Tibial artery (tissue), 4 donors: ENCODE measurements at regions not wholly inside any gene's neighbourhood (a gene's known extent, or its start where the extent isn't known, plus 50 kb on each side); places are given as distances from the start of the nearest gene placed in this dataset.

ENCODE experiments used
- DNase-seq, 2 donors: peaks; one replicate each; pipeline ENCODE4 v3.0.0-alpha.2; 2019
- H3K27ac ChIP-seq, 2 donors: fragments of 200-600 bp; sonication (generic) in 1 of 2; 1 replicate in 1 of 2; 2 replicates in 1 of 2; pipeline ENCODE4 v1.5.1; 2018 to 2019; ENCODE audit warnings: mild to moderate bottlenecking in 1 of 2
- H3K27me3 ChIP-seq, 2 donors: fragments of 200-600 bp; sonication (generic) in 1 of 2; one replicate each; pipeline versions ENCODE4 v1.5.1 to v1.6.0; 2016 to 2019
- H3K36me3 ChIP-seq, 3 donors: fragments of 200-600 bp; sonication (generic) in 2 of 3; one replicate each; pipeline ENCODE4 v1.5.1; 2016 to 2019; ENCODE audit warnings: mild to moderate bottlenecking in 2 of 3
- H3K4me1 ChIP-seq, 4 donors: fragments of 200-600 bp; sonication (generic) in 2 of 4; 1 replicate in 3 of 4; 2 replicates in 1 of 4; pipeline ENCODE4 v1.5.1; 2016 to 2019
- H3K4me3 ChIP-seq, 2 donors: fragments of 200-600 bp; sonication (generic) in 1 of 2; 1 replicate in 1 of 2; 2 replicates in 1 of 2; pipeline ENCODE4 v1.5.1; 2018 to 2019; ENCODE audit warnings: mild to moderate bottlenecking in 2 of 2
- H3K9me3 ChIP-seq, 3 donors: fragments of 200-600 bp; sonication (generic) in 1 of 3; one replicate each; pipeline ENCODE4 v1.5.1; 2016 to 2019
- intact Hi-C: fragments of 100-400 bp; cut with DNase I; formaldehyde crosslinking; loops from one replicate; pipeline ENCODE4 v1.15.0; 2023; ENCODE audit warnings: low total_unique reads
- TF ChIP-seq, protein P1 (sequence below), 2 experiments: fragments of 200-600 bp in 1 of 2; fragments of 450-650 bp in 1 of 2; IDR thresholded peaks; one replicate each; pipeline ENCODE4 v1.5.1; 2017 to 2019; ENCODE audit warnings: antibody characterized with exemption in 2 of 2, mild to moderate bottlenecking in 1 of 2, moderate library complexity in 1 of 2

DNA sequence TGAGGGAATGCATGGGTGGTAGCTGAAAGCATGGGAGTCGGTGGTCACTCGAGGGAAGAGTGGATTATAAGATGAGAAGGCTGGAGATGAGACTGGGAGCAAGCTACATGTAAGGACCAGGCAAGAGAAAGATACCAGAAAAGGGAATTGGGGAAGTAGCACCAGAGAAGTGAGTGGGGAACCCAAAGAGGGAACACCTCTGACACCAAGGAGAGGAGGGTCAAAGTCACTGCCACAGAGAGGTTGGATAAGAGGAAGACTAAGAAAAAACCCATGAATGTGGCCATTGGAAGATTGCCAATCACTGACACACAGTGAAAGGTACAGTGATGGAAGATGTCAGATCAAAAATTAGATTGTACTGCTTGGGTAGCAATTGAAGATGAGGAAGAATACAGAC lies 473.9 kb downstream of the BCL11A start:
- H3K36me3 ChIP-seq = no peaks in the 10 kb centered on the region
- H3K4me3 ChIP-seq = no peak overlapping the region
- no peaks in the 10 kb centered on the region for H3K27me3 ChIP-seq
- TF ChIP-seq, protein P1, sequence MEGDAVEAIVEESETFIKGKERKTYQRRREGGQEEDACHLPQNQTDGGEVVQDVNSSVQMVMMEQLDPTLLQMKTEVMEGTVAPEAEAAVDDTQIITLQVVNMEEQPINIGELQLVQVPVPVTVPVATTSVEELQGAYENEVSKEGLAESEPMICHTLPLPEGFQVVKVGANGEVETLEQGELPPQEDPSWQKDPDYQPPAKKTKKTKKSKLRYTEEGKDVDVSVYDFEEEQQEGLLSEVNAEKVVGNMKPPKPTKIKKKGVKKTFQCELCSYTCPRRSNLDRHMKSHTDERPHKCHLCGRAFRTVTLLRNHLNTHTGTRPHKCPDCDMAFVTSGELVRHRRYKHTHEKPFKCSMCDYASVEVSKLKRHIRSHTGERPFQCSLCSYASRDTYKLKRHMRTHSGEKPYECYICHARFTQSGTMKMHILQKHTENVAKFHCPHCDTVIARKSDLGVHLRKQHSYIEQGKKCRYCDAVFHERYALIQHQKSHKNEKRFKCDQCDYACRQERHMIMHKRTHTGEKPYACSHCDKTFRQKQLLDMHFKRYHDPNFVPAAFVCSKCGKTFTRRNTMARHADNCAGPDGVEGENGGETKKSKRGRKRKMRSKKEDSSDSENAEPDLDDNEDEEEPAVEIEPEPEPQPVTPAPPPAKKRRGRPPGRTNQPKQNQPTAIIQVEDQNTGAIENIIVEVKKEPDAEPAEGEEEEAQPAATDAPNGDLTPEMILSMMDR (IDR thresholded peaks at IDR 0.05) = no peak
- H3K27ac ChIP-seq = no peak overlapping the region
- intact Hi-C loops = no loop called here
- no peak for DNase-seq
- no peaks in the 10 kb centered on the region for H3K9me3 ChIP-seq
- H3K4me1 ChIP-seq = no peaks in the 10 kb centered on the region

DNA sequence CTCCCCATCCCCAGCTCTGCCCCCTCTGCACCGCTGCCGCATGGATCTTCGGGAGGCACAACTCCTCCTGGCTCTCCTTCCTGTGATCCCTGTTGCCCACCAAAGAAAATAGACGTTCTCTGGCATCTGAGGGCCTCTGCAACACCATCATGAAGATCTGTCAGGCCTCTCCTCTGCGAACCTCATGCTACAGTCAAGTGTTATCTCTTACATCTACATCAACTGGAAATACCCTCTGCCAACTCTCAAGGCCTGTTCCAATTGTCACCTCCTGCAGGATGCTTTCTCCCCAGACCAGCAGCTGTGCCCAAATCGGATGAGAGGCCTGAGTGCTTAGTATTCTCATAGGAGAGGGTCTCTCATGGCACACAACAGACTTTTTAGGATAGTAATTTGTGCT lies 478.4 kb downstream of the BCL11A start:
- Histone ChIP-seq H3K9me3 (no peaks in the 10 kb centered on the region), H3K27me3 (no peaks in the 10 kb centered on the region), H3K4me3 (no peak overlapping the region), H3K4me1 (no peaks in the 10 kb centered on the region), H3K27ac (no peak overlapping the region), H3K36me3 (no peaks in the 10 kb centered on the region)
- intact Hi-C loops = no loop called here
- TF ChIP-seq, protein P1 (IDR thresholded peaks at IDR 0.05) = no peak
- no peak for DNase-seq

DNA sequence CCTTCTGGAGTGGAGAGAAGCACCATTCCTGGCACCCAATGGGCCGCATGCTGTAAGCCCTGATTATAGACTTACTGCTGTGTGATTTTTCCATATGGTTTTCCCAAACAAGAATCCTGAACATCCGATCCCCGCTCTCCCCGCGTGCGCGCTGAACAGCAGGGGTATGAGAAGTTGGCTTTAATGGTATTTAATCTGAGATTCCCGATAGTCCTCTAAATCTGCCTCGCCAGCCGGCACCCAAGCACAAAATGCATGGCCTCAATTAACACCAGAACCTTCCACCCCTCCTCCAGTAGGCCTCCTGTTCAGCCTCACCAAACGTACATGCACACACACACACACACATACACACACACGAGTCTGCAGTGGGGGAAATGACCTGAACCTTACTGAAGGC lies 480.3 kb downstream of the BCL11A start:
- no peaks in the 10 kb centered on the region for H3K36me3 ChIP-seq
- no peak overlapping the region for H3K4me3 ChIP-seq
- H3K4me1 ChIP-seq = no peaks in the 10 kb centered on the region
- H3K27me3 ChIP-seq = no peaks in the 10 kb centered on the region
- no peak for DNase-seq
- intact Hi-C loops = no loop called here
- TF ChIP-seq, protein P1 (IDR thresholded peaks at IDR 0.05) = no peak
- H3K27ac ChIP-seq = no peak overlapping the region
- no peaks in the 10 kb centered on the region for H3K9me3 ChIP-seq

GRCh38 chr2:60072609-60073008 lies 480.8 kb downstream of the BCL11A start:
- Histone ChIP-seq H3K36me3 (no peaks in the 10 kb centered on the region), H3K4me3 (no peak overlapping the region), H3K27me3 (no peaks in the 10 kb centered on the region), H3K4me1 (no peaks in the 10 kb centered on the region), H3K27ac (no peak overlapping the region), H3K9me3 (no peaks in the 10 kb centered on the region)
- TF ChIP-seq, protein P1 (IDR thresholded peaks at IDR 0.05) = no peak
- intact Hi-C loops = no loop called here
- DNase-seq = no peak

DNA sequence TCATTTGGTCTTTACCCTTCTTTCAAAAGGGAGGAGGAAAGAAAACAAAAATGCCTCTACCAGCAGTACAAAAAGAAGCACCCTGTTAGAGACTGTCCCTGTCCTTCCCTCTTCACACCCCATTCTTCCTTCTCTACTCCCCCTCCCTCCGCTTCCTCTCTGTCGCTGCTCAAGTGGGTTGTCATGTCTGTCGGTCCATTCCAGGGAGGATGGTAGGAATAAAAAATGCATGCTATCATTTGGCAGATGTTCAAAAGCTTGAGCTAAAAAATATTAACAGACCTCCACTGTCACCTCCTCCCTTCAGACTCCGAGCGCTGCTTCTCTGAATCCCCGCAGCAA lies 482.0 kb downstream of the BCL11A start:
- no peaks in the 10 kb centered on the region for H3K36me3 ChIP-seq
- H3K27me3 ChIP-seq = no peaks in the 10 kb centered on the region
- H3K4me1 ChIP-seq = no peaks in the 10 kb centered on the region
- H3K27ac ChIP-seq = no peak overlapping the region
- intact Hi-C loops = no loop called here
- DNase-seq = no peak
- H3K4me3 ChIP-seq = no peak overlapping the region
- TF ChIP-seq, protein P1 (IDR thresholded peaks at IDR 0.05) = no peak
- H3K9me3 ChIP-seq = no peaks in the 10 kb centered on the region

GRCh38 chr2:60070736-60071489 lies 482.5 kb downstream of the BCL11A start:
- no peak for DNase-seq
- TF ChIP-seq, protein P1 (IDR thresholded peaks at IDR 0.05) = no peak
- Histone ChIP-seq H3K4me3 (no peak overlapping the region), H3K27ac (no peak overlapping the region), H3K9me3 (no peaks in the 10 kb centered on the region), H3K27me3 (no peaks in the 10 kb centered on the region), H3K4me1 (no peaks in the 10 kb centered on the region), H3K36me3 (no peaks in the 10 kb centered on the region)
- intact Hi-C loops = no loop called here
